Ammon's horn (tissue), 1 donor: ENCODE measurements at regions not wholly inside any gene's neighbourhood (a gene's known extent, or its start where the extent isn't known, plus 50 kb on each side); places are given as distances from the start of the nearest gene placed in this dataset.

Experiments used
- DNase-seq: peaks from one replicate; pipeline ENCODE4 v3.0.0-alpha.2; 2016; ENCODE audit warnings: low spot score

GRCh38 chr16:54812229-54812628 is 118.4 kb upstream of the IRX5 start:
- DNase-seq: no peak

- no peak for DNase-seq
Measured at GRCh38 chr16:54808890-54809289, 121.8 kb upstream of the IRX5 start.

GRCh38 chr16:54806881-54807360 is 123.7 kb upstream of the IRX5 start:
- no peak for DNase-seq

- no peak for DNase-seq
Measured at GRCh38 chr16:54806378-54806777, 124.3 kb upstream of the IRX5 start.

- no peak for DNase-seq
Measured at GRCh38 chr16:54805648-54806047, 125.0 kb upstream of the IRX5 start.

GRCh38 chr16:54801057-54801844 is 129.4 kb upstream of the IRX5 start:
- no peak for DNase-seq

- no peak for DNase-seq
Measured at GRCh38 chr16:54798267-54798666, 132.4 kb upstream of the IRX5 start.

- no peak for DNase-seq
Measured at GRCh38 chr16:54796211-54796610, 134.5 kb upstream of the IRX5 start.

- no peak for DNase-seq
Measured at GRCh38 chr16:54792811-54793210, 137.9 kb upstream of the IRX5 start.

- no peak for DNase-seq
Measured at GRCh38 chr16:54787045-54787444, 143.6 kb upstream of the IRX5 start.

- no peak for DNase-seq
Measured at GRCh38 chr16:54783980-54784379, 146.7 kb upstream of the IRX5 start.

- no peak for DNase-seq
Measured at GRCh38 chr16:54783226-54783625, 147.4 kb upstream of the IRX5 start.

GRCh38 chr16:54780266-54780665 is 150.4 kb upstream of the IRX5 start:
- no peak for DNase-seq

GRCh38 chr16:54779549-54779948 is 151.1 kb upstream of the IRX5 start:
- no peak for DNase-seq

- DNase-seq: no peak
Measured at GRCh38 chr16:54774768-54775167, 155.9 kb upstream of the IRX5 start.

- no peak for DNase-seq
Measured at GRCh38 chr16:54772400-54772799, 158.3 kb upstream of the IRX5 start.

- no peak for DNase-seq
Measured at GRCh38 chr16:54766355-54766754, 164.3 kb upstream of the IRX5 start.

- no peak for DNase-seq
Measured at GRCh38 chr16:54750249-54750648, 180.4 kb upstream of the IRX5 start.

GRCh38 chr16:54748611-54749190 is 182.0 kb upstream of the IRX5 start:
- DNase-seq: no peak

GRCh38 chr16:54746596-54746995 is 184.1 kb upstream of the IRX5 start:
- DNase-seq: no peak

GRCh38 chr16:54744998-54745397 is 185.7 kb upstream of the IRX5 start:
- DNase-seq: no peak

- no peak for DNase-seq
Measured at GRCh38 chr16:54742436-54742835, 188.2 kb upstream of the IRX5 start.

- no peak for DNase-seq
Measured at GRCh38 chr16:54739381-54739780, 191.3 kb upstream of the IRX5 start.

- DNase-seq: no peak
Measured at GRCh38 chr16:54734156-54734555, 196.5 kb upstream of the IRX5 start.
